HL-60 (cell line): ENCODE measurements at regions not wholly inside any gene's neighbourhood (a gene's known extent, or its start where the extent isn't known, plus 50 kb on each side); places are given as distances from the start of the nearest gene placed in this dataset.

Experiments
- DNase-seq, 2 experiments: peaks; one replicate each; pipeline ENCODE4 v3.0.0-alpha.2; 2010 to 2020; ENCODE audit warnings: low read depth in 1 of 2, low spot score in 1 of 2
- H3K27ac ChIP-seq: fragments of 250-450 bp; sonication (Bioruptor Pico); replicated peaks from 2 replicates; pipeline ENCODE4 v1.5.1; 2020; ENCODE audit warnings: mild to moderate bottlenecking, moderate library complexity
- H3K27me3 ChIP-seq: fragments of 250-450 bp; sonication (Bioruptor Pico); 2 replicates; pipeline ENCODE4 v1.5.1; 2021; ENCODE audit warnings: mild to moderate bottlenecking, moderate library complexity; ENCODE audit not compliant: insufficient read depth, poor library complexity, severe bottlenecking
- H3K4me3 ChIP-seq: replicated peaks from 2 replicates; pipeline ENCODE4 v1.5.1; 2011; ENCODE audit warnings: mild to moderate bottlenecking, control low read depth, low read length; ENCODE audit not compliant: insufficient read depth
- CTCF ChIP-seq: IDR thresholded peaks from one replicate; pipeline ENCODE4 v1.5.1; 2011; ENCODE audit warnings: low read length, control low read depth, inconsistent platforms; ENCODE audit not compliant: insufficient read depth
- GABPA ChIP-seq: IDR thresholded peaks from 2 replicates; pipeline ENCODE4 v1.6.1; 2012; ENCODE audit warnings: low read depth
- POLR2AphosphoS5 ChIP-seq: IDR thresholded peaks from 2 replicates; pipeline ENCODE4 v1.6.1; 2012; ENCODE audit warnings: low read depth
- REST ChIP-seq: IDR thresholded peaks from 2 replicates; pipeline ENCODE4 v1.6.1; 2012; ENCODE audit warnings: low read depth; ENCODE audit not compliant: insufficient replicate concordance
- SPI1 ChIP-seq: IDR thresholded peaks from 2 replicates; pipeline ENCODE4 v1.6.1; 2012; ENCODE audit warnings: low read depth, mild to moderate bottlenecking, borderline replicate concordance

GRCh38 chr6:22959571-22959970 lies 390.2 kb downstream of the HDGFL1 start:
- no peak for TF ChIP-seq CTCF
- no peaks in the 10 kb centered on the region for H3K27me3 ChIP-seq
- DNase-seq, result no peak
- no peak overlapping the region for H3K4me3 ChIP-seq
- H3K27ac ChIP-seq, result no peak overlapping the region

DNA sequence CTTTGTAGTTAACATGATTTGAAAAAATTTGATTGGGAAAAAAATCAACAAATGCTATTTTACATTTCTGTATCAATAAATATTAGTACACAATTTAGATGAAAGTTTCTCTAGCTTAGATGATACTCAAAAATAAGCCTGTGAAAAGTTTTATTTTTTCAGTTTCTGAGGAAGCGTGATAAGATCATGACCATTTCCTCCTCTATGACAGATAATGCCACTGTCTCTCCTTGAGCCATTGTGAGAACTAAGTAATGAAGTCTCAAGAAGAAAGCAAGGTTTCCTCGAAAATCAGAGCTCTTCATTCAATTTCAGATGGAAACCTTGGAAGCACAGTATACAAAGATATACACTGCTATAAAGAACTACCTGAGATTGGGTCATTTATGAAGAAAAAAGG lies 395.0 kb downstream of the HDGFL1 start:
- no peak for DNase-seq
- H3K4me3 ChIP-seq, result no peak overlapping the region
- H3K27me3 ChIP-seq, result no peaks in the 10 kb centered on the region
- H3K27ac ChIP-seq, result no peak overlapping the region
- no peak for TF ChIP-seq POLR2AphosphoS5
- TF ChIP-seq REST, result no peak
- TF ChIP-seq SPI1, result no peak
- TF ChIP-seq GABPA, result no peak
- no peak for TF ChIP-seq CTCF

DNA sequence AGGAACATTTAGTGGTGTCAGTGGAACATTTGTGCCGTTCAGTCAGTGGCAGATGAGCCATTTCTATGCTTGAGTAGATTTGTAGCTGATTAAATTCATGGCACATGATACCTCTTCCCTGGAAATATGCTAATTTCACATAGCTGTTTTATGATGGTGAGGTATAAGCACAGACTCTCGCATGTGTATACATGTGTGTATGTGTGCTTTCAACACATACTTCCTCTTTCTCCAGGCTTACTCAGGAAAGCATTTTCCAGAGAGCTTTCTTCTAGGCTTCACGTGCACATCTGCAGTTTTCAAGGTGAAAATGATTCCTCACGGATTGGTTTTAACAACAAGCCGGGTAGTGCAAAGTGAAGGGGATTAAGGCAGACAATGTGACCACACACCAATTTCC lies 396.5 kb downstream of the HDGFL1 start:
- DNase-seq, result no peak
- Histone ChIP-seq H3K27me3 (no peaks in the 10 kb centered on the region), H3K4me3 (no peak overlapping the region), H3K27ac (no peak overlapping the region)
- TF ChIP-seq GABPA, result no peak
- TF ChIP-seq POLR2AphosphoS5, result no peak
- TF ChIP-seq REST, result no peak
- no peak for TF ChIP-seq CTCF
- no peak for TF ChIP-seq SPI1

- TF ChIP-seq POLR2AphosphoS5, result no peak
- no peak for TF ChIP-seq CTCF
- no peak for TF ChIP-seq SPI1
- TF ChIP-seq REST, result no peak
- no peak for TF ChIP-seq GABPA
- no peak for DNase-seq
- Histone ChIP-seq H3K27me3 (no peaks in the 10 kb centered on the region), H3K27ac (no peak overlapping the region), H3K4me3 (no peak overlapping the region)
These were observed 397.5 kb downstream of the HDGFL1 start for GRCh38 chr6:22966691-22967422.
